NCI-H2196 treated with DMSO at 0.1 percent for 48 hours (cell line): ENCODE measurements at regions not wholly inside any gene's neighbourhood (a gene's known extent, or its start where the extent isn't known, plus 50 kb on each side); places are given as distances from the start of the nearest gene placed in this dataset.

Source experiments
- DNase-seq: peaks from one replicate; lab custom pipeline; 2025; ENCODE audit not compliant: unreplicated experiment; lab: John Stamatoyannopoulos, UW

DNA sequence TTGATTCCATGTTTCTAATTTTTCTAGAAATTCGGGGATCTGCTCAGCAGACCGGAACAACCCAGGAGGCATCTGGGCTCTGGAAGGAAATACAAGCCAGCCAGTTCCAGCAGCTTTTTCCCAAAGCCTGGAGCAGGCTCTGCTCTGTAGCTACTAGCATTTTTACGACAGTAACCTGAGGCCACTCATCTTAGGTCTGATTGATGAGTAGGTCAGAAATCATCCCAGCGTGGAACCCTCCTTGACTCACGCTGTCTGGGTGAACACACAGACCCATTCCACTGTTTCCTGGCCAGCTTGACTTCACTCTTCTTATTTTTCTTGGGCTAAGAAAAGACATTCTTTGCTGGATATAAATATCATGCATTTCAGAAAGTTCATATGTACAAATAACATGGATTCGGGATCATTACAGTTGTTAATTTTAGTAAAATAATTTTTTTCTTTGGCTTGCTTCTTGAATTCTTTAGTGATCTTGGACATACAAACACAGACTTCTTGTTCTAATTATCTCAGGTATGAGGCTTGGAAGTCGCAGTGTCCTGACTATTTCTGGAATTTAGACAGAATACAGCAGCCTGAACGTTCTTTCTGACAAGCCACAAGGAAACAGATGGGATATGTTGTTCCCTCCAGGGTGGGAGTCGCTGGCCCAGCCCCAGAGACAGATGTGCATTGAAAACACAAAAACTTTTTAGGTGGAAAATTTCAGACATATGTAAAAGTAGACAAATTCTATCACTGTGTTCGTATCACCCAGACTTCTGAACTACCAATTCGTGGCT is 54.6 kb upstream of the PITRM1 start:
- no peak for DNase-seq

DNA sequence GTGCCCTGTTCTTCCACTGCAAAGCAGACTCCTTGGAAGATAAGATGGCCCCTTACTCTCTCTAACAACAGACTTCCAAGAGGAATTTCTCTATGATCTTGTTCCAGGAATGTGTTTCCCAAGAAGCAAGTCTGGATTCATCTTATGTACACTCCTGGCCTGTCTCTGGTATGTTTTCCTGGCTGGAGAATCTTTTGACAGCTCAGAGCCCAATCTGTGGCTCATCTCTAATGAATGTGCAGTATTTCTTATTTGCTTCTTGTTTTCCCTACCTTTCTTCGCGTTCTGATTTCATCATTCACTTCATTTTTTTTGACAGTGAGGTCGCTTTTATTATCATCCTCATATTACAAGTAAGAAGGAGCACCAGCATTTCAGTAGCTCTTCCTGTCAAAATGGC is 53.0 kb upstream of the PITRM1 start:
- no peak for DNase-seq

DNA sequence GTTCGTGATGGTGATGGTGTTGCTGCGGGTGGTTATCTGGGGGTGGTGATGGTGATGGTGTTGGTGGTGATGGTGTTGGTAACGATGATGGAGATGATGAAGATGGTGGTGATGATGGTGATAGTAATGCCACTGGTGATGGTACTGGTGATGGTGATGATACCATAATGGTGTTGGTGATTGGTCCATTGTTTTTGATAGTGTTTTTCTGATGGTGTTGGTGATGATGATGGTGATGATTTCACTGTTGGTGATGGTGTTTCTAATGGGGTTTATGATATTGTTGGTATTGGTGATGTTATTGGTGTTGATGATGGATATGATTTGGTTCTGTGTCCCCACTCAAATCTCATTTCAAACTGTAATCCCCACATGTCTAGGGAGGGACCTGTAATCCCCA is 51.7 kb upstream of the PITRM1 start:
- DNase-seq: no peak

DNA sequence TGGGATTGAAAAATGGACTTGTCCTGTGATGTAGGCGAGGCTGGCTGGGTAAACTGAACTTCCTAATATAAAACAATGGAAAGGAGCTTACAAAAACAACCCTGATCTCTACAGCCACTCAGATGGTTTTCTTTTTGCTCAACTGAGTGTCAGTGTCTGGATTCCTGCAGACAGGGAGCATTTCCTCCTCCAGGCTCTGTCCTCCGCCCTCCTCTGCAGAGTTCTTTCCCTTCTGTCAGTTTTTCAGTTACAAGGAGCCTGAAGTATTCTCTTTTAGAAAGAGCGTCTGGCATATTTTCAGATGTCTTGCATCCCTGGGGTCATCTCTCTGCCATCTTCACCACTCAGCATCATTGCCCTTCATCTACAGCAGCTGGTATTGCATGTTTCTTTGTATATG is 50.0 kb upstream of the PITRM1 start:
- no peak for DNase-seq
